ENCODE measurements at regions not wholly inside any gene's neighbourhood (a gene's known extent, or its start where the extent isn't known, plus 50 kb on each side); places are given as distances from the start of the nearest gene placed in this dataset.
"Not testable (repeated sequence)": the region's sequence is repeated elsewhere in the genome, so short reads cannot be mapped to it uniquely, and the experiment has no call there.

DNA sequence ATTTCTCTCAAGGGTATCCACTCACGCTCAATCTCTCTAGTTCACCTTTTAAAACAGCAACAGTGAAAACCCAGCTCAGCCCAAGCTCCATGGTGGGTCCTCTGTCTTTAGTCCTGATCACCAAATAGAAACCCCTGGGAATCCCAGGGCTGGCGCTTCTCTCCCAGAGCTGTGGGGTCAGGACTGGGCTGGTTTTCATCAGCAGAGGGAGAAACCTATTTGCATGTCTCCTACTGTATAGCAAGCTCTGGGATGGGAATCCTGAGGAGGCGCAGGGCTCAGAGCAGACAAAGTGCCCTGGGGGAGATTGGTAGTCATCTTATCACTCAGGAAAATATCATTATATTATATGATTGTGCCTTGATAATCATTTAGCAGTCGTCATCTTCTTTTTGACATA, 843.1 kb downstream of the TMEM121 start:
- not testable (repeated sequence) for DNase-seq

DNA sequence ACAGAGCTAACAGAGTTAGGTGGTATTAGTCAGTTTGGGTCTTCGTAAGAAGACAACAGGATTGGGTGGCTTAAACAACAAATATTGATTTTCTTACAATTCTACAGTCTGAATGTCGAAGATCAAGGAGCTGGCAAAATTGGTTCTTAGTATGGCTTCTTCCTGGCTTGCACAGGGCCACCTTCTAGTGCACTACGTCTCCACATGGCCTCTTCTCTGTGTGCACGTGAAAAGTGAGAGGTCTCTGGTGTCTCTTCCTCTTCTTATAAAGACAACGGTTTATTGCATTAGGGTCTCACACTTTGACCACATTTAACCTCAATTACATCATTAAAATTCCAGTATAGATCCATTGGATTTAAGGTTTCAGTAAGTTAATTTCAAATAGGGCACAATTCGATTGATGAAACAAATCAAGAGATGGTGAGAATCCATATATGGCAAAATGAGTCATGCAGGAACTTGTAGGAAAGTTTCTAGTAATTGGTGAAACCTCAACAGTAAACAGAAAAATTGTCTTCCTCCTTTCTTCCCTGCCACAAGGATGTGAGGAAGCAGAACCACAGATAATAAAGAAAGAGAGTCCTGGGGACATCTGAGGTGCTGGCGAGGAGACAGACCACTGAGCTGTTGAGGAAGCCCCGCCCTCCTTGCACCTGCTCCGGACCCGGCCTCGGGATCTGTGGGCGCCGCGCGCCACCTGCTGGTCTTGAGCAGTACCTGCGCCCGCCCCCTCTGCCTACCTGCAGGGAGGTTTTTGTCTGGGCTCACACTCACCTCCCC, 846.7 kb downstream of the TMEM121 start:
- peak in 4 of 56 donors; percentile 2 to 24 (median 14) for DNase-seq

DNA sequence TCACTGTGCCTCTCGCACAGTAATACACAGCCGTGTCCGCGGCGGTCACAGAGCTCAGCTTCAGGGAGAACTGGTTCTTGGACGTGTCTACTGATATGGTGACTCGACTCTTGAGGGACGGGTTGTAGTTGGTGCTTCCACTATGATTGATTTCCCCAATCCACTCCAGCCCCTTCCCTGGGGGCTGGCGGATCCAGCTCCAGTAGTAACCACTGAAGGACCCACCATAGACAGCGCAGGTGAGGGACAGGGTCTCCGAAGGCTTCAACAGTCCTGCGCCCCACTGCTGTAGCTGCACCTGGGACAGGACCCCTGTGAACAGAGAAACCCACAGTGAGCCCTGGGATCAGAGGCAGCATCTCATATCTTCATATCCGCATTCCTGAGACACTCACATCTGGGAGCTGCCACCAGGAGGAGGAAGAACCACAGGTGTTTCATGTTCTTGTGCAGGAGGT, 847.3 kb downstream of the TMEM121 start:
- not testable (repeated sequence) for DNase-seq

DNA sequence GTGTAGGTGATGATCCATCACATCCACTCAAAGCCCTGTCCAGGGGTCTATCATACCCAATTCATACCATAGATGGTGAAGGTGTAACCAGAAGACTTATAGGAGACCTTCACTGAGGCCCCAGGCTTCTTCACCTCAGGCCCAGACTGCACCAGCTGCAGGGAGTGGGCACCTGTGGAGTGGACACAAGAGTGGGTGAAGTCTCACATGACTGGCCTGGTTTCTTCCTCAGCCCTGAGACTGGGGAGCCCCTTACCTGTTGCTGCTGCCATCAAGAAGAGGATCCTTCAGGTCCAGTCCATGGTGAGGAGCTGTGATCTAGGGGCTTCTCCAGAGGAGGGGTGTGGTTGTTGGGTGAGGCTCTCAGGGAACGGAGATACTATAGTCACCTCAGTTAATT, 851.0 kb downstream of the TMEM121 start:
- no peak for DNase-seq

DNA sequence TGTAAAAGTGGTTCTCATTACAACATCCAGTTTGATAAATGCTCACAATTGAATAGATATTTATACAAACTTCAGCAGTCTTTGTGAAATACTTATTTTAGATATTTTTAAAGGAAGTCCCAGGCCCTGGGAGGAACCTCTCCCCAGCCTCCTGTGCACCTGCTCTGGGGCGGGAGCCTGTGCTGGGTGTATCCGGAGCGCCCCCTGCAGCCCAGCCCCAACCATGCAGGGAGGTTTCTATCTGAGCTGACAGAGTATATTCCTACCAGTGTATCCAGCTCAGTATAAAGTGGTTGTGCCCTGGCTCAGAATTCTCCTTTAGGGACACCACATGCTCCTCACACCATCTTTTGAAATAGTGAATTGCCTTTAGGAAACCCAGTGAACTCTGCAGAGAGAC, 851.8 kb downstream of the TMEM121 start:
- no peak for DNase-seq

DNA sequence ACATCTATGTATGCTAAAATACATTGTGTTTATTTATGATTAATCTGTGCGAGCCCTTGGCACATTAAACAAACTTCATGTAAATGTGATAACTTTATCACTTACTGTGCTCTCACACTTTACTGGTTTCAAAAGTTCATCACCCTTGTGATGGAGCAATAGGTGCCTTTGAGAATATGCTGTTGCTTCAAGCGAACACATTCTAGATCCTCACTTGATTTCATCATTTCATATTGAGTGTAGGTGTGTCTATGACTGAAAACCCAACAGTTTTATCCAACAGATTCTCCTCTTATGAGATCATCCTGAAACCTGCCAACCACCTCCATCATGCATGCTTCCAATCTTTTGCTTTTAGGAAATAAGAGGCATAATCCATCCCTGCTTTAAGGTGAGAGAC, 854.4 kb downstream of the TMEM121 start:
- no peak for DNase-seq

DNA sequence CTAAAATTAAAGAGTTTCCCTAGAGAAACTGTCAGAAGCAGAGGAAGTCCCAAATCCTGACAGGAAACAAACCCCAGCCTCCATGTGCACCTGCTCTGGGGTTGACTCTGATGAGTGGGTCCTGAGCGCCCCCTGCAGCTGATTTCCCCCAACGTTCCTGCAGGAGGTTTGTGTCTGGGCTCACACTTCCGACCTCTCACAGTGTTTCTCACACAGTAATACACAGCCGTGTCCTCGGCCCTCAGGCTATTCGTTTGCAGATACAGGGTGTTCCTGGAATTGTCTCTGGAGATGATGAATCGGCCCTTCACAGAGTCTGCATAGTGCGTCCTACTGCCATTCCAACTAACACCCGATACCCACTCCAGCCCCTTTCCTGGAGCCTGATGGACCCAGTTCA, 862.8 kb downstream of the TMEM121 start:
- not testable (repeated sequence) for DNase-seq

DNA sequence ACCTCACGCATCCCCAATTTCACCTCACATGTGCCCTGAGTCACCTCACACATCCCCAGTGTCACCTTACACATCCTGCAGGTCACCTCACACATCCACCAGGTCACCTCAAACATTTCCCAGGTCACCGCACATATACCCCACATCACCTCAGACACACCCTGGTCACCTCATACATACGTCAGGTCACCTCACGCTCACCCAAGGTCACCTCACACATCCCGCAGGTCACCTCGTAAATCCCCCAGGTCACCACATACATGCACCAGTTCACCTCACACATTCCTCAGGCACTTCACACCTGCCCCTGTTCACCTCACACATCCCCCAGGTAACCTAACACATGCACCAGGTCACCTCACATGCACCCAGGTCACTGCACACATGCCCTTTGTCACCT, 864.0 kb downstream of the TMEM121 start:
- no peak for DNase-seq

DNA sequence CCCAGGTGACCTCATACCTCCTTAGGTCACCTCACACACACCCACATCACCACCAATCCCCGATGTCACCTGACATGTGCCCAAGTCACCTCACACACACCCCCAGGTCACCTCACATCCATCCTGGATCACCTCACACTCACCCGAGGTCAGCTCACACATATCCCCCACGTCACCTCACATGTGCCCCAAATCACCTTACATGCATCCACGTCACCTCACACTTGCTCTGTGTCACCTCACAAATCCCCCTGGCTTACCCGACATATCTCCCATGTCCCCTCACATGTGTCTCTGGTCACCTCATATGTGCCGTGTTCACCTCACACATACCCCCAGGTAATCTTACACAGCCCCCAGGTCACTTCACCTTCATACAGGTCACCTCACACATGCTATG, 864.6 kb downstream of the TMEM121 start:
- DNase-seq, result no peak

DNA sequence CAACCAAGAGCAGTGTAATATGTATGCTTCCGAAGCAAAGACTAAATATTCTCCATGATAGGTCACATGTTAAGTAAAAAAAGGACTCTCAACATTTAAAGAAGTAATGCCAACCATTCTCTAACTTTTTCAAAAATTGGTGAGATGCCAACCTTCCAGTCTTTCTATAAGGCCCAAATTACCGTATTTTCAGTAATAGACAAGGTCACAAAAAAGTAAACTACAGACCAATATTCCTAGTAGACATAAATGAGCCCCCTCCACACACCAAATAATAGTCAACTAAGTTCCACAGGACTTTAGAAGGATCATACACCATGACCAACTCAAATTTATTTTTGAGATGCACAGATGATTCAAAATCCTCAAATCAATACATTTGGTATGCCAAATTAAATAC, 867.4 kb downstream of the TMEM121 start:
- DNase-seq, result no peak

DNA sequence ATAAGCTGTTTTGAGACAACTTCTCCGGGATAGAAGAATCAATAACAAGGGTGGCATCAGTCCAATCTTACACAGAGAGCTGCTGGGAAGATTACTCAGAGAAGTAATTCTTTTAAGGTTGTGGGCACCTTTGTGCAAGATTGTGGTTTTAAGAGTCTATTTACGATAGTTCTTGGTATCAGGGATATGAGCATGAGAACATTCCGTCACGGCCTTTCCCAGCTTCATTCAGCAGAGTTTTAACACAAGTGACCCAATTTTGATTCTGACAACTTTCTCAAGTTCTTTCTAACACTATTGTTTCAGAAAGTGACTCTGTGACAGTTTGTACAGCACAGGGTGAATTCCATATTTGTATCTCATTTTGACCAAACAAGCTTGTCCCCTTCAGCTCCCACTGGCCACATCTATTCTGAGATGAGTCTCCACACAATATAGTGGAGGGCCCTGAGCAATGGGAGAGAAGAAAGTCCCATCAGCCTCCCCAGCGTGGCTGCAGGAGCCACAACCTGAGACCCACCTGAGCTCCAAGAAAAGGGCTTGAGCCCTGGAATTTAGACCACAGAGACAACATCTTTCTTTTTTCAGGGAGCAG, 869.2 kb downstream of the TMEM121 start:
- DNase-seq, result no peak

DNA sequence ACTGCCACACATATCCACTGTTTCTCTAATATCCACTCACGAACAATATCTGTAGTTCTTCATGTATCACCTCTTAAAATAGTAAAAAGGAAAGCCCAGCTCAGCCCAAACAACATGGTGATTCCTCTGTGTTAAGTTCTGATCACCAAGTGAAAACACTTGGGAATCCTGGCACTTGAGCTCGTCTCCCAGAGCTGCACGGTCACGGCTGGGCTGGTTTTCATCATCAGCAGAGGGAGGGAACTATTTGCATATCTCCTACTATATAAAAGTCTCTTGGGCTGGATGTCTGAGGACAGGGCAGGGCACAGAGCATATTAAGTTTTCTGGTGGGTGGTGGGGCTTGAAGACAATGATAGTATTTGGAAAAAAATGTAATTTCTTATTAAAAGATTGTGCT, 870.6 kb downstream of the TMEM121 start:
- no peak for DNase-seq

DNA sequence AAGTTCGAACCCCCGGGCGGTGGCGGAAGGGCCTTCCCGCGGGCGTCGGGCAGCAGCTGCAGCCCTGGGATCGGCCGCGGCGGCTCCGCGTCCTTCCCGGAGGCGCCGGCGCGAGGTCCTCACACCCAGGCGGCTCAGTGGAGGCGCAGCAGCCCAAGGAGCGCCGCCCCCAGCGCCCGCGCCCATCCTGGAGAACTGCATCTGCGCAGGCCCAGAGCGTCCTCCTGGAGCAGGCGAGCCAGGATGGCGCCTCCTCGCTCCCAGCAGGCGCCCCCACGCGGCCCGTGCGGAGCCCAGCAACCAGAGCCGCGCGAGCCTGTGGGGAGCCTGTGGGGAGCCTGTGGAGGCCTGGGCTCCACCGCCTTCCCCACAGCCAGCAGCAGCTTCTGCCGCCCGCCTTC, 872.5 kb downstream of the TMEM121 start:
- DNase-seq, result not testable (repeated sequence)

DNA sequence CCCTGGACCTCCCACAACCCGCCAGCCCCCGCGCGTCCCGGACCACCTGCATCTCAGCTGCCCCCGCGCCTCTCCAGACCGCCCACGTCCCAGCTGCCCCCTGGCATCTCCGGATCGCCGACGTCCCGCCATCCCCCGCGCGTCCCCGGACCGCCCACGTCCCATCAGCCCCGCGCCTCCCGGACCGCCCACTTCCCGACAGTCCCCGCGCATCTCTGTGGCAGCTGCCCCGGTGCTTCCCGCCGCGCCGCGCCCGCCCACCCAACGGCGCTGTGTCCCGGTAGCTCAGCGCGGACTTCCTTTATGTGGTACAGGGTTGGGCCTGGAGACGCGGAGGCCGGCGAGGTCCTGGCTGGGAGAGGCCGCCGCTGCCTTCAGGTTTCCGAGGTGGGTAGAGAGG, 874.9 kb downstream of the TMEM121 start:
- DNase-seq, result not testable (repeated sequence)

DNA sequence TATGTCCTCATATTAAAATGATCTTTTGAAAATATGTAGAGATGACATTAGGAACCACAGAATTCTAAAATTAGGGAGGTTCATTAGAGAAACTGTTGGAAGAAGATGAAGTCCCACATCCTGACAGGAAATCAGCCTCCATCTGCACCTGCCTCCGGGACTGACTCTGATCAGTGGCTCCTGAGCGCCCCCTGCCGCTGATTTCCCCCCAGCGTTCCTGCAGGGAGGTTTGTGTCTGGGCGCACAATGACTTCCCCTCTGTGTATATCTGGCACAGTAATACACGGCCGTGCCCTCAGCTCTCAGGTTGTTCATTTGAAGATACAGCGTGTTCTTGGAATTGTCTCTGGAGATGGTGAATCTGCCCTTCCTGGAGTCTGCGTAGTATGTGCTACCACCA, 883.8 kb downstream of the TMEM121 start:
- not testable (repeated sequence) for DNase-seq

DNA sequence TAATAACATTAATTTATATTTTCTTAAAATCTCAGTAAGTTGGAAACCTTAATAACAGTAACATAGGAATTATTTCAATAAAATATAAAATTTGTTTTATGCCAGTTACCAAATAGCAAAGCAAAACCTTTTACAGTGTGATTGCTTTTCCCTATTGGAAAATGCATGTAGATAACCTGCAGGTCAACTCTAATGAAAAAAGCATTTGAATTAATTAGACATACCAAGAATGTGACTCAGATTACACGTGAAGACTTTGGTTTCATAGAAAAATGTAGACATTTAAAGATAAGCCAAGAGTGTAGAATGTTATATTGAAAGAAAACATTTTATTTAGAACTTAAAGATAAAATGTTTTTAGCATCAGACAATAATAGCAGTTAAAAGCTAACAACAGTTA, 888.1 kb downstream of the TMEM121 start:
- DNase-seq, result no peak

DNA sequence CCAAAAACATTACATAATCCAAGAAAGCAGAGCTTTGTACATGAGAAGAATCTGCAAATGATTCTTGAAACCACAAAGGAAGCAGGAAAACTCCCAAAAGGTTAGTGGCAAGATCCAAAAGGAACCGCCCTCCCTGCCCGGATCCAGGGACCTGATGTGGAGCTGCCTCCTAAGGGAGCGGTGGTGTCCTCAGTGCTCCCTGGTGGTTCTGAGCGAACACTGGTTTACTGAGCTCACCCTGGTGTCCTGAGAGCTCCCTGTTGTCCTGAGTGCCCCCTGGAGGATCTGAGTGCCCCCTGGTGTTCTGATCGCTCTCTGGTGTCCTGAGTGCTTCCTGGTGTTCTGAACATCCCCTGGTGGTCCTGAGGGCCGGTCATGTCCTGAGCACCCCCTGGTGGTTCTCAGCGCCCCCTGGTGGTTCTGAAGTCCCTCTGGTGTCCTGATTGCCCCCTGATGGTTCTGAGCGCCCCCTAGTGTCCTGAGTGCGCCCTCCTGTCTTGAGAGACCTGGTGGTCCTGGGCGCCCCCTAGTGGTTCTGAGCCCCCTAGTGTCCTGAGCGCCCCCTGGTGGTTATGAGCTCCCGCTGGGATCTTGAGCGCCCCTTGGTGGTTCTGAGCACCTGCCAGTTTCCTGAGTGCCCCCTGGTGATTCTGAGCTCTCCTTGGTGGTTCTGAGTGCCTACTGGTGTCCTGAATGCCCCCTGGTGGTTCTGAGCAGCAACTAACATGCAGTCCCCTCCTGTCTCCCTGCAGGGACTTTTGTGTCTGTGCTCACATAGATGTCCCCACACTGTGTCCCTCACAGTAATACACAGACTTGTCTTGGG, 891.1 kb downstream of the TMEM121 start:
- DNase-seq, result peak in 2 of 56 donors; percentile 11

DNA sequence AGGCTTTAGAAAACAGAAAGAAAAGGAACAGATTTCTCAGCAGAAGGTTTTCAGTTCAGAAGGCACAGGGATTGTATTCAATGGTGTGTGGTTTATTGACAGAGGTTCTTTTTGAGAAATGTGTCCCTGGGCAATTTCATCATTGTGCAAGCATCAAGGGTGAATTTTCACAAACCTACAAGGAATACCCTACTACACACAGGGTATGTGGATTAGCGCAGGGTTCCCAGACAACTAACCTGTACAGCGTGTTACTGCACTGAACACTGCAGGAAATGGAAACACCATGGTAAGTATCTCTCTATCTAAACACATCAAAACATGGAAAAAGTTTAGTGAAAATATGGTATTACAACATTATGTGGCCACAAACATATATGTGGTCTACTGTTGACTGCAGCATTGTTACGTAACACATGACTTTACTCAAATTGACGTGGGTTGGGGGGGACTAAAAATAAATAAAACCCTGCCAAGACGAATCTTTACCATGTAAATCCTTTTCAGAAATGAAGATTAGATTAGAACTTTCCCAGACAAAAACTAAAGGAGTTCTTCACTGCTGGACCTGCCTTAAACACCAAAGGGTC, 893.1 kb downstream of the TMEM121 start:
- no peak for DNase-seq

DNA sequence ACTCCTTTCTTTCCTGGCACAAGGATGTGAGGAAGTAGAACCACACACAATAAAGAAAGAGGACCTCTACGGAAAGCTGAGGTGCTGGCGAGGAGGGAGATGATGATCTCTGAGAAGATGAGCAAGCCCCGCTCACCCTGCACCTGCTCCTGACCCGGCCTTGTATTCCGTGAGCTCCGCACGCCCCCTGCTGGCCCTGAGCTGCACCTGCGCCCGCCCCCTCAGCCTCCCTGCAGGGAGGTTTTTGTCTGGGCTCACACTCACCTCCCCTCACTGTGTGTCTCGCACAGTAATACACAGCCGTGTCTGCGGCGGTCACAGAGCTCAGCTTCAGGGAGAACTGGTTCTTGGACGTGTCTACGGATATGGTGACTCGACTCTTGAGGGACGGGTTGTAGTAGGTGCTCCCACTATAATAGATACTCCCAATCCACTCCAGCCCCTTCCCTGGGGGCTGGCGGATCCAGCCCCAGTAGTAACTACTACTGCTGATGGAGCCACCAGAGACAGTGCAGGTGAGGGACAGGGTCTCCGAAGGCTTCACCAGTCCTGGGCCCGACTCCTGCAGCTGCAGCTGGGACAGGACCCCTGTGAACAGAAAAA, 895.1 kb downstream of the TMEM121 start:
- peak in 3 of 56 donors; percentile 0 to 34 (median 4) for DNase-seq

DNA sequence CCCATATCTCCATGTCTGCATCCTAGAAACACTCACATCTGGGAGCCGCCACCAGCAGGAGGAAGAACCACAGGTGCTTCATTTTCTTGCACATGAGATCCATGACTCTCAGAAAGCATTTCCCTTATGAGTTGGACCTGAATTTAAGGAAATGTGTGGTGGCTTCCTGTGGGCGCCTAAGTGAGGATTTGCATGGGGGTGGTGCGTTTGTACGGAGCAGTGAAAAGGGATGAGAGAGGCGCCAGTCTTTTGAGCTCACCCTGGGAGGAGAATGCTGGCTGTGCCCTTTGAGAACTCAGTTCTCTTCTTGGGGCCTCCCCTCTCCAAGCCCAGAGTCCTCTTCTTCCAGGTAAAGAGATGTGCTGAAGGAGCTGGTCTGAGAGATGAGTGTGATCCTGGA, 895.7 kb downstream of the TMEM121 start:
- DNase-seq, result no peak

DNA sequence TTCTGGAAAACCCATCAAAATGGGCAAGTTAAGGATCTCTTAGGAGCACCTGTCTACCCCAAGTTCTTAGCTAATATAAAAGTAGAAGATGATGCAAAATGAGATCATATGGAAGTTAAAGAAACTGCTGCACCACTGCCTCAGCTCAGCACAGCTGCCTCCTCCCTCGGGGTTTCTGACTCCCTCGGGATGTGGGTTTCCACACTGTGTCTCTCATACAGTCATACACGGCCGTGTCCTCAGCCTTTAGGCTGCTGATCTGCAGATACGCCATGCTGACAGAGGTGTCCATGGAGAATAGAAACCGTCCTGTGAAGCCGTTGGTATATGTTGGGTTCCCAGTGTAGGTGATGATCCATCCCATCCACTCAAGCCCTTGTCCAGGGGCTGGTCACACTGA, 898.8 kb downstream of the TMEM121 start:
- DNase-seq, result not testable (repeated sequence)
